ENCODE measurements at regions not wholly inside any gene's neighbourhood (a gene's known extent, or its start where the extent isn't known, plus 50 kb on each side); places are given as distances from the start of the nearest gene placed in this dataset.

DNA sequence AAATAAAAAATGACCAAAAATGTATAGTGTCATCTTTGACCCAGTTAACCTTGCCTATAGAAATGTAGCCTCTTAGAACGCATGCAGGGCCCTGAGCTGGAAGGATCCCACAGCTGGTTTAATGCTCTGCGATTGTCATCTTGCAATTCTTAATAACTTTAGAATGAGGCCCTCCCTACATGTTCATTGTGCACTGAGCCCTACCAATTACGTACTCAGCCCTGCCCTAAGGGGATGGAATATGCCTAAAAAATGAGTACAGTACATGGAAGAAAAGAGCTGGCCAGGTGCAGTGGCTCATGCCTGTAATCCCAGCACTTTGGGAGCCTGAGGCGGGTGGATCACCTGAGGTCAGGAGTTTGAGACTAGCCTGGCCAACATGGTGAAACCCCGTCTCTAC lies 57.8 kb upstream of the BCAR3 start:
- no peak for TF ChIP-seq EZH2 (IDR thresholded peaks at IDR 0.05; ENCODE audit: insufficient read depth, poor library complexity, severe bottlenecking)
- TF ChIP-seq EZH2phosphoT487 (IDR thresholded peaks at IDR 0.05; ENCODE audit: insufficient read depth, low read depth), result no peak
